Gastrocnemius medialis (tissue), 4 donors: ENCODE measurements at regions not wholly inside any gene's neighbourhood (a gene's known extent, or its start where the extent isn't known, plus 50 kb on each side); places are given as distances from the start of the nearest gene placed in this dataset.

Experiments used
- POLR2A ChIP-seq, 2 donors: fragments of 450-650 bp; IDR thresholded peaks; one replicate each; pipeline ENCODE4 v1.6.1; 2017; ENCODE audit warnings: antibody characterized with exemption in 2 of 2, mild to moderate bottlenecking in 2 of 2, moderate library complexity in 2 of 2
- TF ChIP-seq, protein P1 (sequence below), 5 experiments: fragments of 450-650 bp in 3 of 5; fragments of 200-600 bp in 2 of 5; sonication (generic) in 2 of 5; IDR thresholded peaks in 4 of 5; conservative IDR thresholded peaks in 1 of 5; 1 replicate in 4 of 5; 2 replicates in 1 of 5; pipeline ENCODE4 v1.5.1; 2016 to 2019; ENCODE audit warnings: antibody characterized with exemption in 5 of 5, mild to moderate bottlenecking in 3 of 5, moderate library complexity in 3 of 5

DNA sequence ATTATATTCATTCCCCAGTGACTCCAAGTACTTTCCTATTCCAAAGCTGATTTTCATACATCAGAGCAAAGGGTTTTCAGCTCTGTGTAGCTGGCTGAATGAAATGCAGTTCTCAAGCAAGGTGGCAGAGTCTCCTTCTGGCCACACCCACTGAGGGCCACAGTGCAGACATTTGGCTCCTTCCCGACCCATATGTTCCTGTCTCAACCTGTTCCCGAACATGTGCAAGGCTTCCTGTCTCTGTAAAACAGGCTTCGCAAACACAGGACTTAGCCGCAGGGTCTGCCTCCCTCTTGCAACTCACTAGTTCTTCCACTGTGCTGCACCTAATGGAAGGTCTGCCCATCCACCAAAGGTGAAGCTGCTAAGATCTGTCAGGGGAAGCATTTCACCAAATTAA, 249.2 kb downstream of the MID1IP1 start:
- TF ChIP-seq, protein P1, sequence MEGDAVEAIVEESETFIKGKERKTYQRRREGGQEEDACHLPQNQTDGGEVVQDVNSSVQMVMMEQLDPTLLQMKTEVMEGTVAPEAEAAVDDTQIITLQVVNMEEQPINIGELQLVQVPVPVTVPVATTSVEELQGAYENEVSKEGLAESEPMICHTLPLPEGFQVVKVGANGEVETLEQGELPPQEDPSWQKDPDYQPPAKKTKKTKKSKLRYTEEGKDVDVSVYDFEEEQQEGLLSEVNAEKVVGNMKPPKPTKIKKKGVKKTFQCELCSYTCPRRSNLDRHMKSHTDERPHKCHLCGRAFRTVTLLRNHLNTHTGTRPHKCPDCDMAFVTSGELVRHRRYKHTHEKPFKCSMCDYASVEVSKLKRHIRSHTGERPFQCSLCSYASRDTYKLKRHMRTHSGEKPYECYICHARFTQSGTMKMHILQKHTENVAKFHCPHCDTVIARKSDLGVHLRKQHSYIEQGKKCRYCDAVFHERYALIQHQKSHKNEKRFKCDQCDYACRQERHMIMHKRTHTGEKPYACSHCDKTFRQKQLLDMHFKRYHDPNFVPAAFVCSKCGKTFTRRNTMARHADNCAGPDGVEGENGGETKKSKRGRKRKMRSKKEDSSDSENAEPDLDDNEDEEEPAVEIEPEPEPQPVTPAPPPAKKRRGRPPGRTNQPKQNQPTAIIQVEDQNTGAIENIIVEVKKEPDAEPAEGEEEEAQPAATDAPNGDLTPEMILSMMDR (IDR thresholded peaks at IDR 0.05 in 4 of 5, conservative IDR thresholded peaks at IDR 0.05 in 1 of 5) = no peak
- TF ChIP-seq POLR2A (IDR thresholded peaks at IDR 0.05) = no peak
